CD4-positive, alpha-beta T cell treated with Interleukin-17A for 4 hours (primary cell): ENCODE measurements at regions not wholly inside any gene's neighbourhood (a gene's known extent, or its start where the extent isn't known, plus 50 kb on each side); places are given as distances from the start of the nearest gene placed in this dataset.
"Not testable (repeated sequence)": the region's sequence is repeated elsewhere in the genome, so short reads cannot be mapped to it uniquely, and the experiment has no call there.

Experiments
- DNase-seq: peaks from one replicate; pipeline ENCODE4 v3.0.0-alpha.2; 2020; ENCODE audit warnings: mixed read lengths

DNA sequence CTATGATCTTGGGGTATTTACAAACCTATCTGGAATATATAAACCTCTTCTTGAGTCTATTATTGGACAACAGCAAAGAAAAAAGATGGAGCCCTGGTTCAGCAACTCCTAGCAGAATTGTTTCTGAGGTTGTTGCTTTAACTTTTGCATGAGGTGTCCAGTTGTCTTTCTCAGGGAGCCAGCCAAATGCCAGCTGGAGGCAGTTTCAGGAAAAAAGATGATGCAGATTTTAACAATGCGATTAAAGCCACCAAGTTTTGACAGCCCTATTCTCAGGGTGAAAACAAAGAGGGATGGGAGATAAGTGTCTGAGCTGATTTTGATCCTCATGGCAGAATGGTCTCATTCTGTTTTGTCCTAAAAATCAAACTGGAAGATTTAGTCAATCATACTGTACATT, 181.6 kb upstream of the RASGRP1 start:
- DNase-seq, result no peak

- no peak for DNase-seq
Measured at GRCh38 chr15:38748710-38749109, 184.1 kb upstream of the RASGRP1 start.

- DNase-seq, result no peak
Measured at GRCh38 chr15:38750786-38751185, 186.2 kb upstream of the RASGRP1 start.

DNA sequence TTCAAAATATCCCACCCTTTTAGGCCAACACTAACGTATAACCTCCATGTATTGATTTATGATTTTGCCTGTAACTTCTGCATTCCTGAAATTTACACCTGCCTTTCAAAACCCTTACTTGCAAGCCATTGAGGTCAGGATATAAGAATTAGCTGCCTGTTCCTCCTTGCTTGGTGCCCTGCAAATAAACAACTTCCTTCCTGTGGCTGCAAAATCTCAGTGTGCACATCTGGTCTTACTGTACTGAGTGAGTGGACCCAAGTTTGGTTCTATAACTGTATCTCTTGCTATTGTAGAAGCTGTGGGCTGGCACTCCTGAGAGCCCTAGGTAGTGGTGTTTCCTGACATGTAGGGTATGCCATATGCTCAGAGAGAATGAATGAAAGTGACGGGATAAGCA, 191.1 kb upstream of the RASGRP1 start:
- DNase-seq, result no peak

DNA sequence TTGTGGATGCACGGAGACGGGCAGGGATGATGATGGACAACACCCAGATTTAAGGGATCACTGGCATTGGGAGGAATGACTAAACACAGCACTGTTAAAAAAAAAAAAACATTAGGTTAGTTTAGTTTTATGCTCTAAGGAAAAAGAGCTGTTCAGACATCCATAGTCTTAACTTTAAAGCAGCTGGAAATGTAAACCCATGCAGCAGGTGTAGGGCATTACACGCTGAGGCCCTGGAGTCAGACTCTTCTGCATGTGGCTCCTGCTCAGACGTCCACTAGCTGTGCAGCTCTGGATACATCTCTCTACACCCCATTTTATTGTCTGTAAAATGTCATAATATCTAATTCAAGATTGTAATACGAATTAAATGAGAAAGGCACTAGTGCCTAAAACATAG, 191.8 kb upstream of the RASGRP1 start:
- no peak for DNase-seq

DNA sequence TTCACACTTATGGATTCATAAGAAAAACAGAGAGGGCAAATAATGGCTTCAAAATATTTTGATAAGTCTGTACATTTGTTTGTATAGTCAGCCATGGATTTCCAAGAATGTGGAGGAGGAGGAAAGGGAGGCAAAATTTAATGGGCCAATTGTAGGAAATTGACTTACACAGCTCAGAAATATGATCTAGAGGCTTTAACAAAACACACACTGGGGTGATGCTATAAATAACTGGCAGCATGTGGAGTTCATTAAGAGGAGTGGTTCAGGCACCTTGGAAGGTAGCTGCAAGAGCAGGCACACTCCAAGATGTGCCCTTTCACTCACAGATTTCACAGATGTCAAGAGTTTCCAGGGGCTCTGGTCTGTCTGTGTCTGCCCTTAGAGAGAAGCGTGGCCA, 193.4 kb upstream of the RASGRP1 start:
- no peak for DNase-seq

DNA sequence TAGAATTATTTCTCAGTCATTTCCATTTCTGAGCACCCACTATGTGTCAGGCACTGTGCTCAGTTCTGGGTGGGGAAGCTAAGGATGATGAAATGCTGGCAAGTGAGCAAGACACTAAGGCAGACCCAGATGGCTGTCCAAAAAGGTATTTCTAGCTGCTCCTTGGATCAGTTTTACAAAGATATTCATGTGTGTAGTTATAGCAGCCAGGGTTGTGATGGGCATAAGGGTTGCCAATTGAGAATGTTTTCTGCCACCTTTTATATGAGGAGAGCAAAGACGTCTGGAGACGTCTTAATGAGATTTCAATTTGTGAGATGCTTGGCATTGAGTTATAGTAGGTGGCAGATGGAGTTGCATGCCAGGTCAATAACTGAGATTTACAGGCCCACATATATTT, 197.1 kb upstream of the RASGRP1 start:
- DNase-seq, result no peak

DNA sequence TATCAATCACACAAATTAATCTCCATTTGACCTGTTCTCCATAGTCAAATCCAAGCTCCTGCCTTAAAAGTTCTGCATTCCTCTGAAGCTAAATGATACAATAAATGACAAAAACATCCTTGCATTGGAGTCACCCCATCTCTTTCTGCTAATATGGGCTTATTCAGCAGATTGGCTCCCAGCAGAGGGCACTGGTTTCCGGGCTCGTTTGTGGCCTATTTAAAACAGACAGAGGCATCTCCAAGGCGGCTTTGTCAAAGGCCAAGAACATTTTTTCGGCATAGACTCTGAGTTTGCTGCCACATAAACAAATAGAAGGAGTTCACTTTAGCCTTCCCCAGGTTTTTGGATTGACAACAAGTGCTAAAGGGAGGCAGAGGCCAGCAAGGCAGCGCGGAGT, 204.4 kb upstream of the RASGRP1 start:
- DNase-seq, result no peak

DNA sequence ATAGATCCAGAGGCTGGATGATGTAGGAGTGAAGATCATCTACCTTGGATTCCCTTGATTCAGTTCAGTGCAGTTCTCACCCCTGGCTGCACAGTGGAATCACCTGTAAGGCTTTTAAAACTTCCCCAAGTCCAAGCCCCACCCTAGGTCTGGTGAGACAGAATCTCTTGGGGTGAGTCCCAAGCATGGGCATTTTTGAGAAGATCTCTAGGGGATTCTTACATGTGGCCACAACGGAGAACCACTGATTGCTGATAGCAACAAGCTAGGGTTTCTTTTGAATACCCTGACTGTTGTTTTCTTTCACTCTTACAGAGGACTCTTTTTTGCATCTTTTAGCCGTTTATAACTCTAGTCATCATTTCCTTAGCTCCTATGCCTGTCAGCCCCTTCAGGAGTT, 204.9 kb upstream of the RASGRP1 start:
- DNase-seq, result no peak

DNA sequence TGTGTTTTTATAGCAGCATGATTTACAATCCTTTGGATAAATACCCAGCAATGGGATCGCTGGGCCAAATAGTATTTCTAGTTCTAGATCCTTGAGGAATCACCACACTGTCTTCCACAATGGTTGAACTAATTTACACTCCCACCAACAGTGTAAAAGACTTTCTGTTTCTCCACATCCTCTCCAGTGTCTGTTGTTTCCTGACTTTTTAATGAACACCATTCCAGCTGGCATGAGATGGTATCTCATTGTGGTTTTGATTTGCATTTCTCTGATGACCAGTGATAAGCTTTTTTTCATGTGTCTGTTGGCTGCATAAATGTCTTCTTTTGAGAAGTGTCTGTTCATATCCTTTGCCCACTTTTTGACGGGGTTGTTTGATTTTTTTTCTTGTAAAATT, 209.5 kb upstream of the RASGRP1 start:
- not testable (repeated sequence) for DNase-seq

DNA sequence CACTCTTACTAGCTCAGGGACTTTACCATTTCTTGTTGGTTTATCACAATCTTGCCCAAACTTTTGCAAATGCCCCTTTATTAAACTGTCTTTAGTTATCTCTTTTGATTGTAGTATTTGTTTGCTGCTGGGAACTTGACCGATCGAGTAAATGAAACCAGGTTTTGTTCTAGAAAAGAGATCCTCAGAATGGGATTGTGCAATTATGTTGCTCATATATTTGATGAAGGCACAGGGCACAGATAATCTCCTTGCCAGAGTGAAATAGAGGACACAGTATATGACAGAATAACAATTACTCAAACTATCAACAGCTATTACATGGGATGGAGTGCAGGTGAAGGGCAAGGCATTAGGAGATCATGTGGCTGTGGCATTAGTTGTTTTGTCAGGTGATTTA, 216.6 kb upstream of the RASGRP1 start:
- DNase-seq, result no peak

DNA sequence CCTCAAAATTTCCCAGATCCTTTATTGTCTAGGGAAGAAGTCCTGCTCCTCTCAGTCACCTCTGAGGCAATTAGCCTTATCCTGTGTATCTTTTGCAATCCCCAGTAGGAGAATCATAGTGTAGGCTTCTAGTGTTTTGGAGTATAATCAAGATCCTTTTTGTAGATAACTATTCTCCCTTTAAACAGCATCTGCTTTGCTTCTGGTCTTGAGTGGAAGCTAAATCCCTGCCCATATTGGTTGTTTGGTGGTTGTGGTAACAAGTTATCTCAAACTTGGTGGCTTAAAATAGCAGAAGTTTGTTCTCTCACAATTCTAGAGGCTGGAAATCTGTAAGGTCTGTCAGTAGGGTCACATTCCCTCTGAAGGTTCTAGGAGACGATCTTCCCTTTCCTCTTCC, 217.5 kb upstream of the RASGRP1 start:
- no peak for DNase-seq

GRCh38 chr15:38788918-38789317, 224.3 kb upstream of the RASGRP1 start:
- DNase-seq, result no peak

GRCh38 chr15:38789566-38789965, 225.0 kb upstream of the RASGRP1 start:
- no peak for DNase-seq

DNA sequence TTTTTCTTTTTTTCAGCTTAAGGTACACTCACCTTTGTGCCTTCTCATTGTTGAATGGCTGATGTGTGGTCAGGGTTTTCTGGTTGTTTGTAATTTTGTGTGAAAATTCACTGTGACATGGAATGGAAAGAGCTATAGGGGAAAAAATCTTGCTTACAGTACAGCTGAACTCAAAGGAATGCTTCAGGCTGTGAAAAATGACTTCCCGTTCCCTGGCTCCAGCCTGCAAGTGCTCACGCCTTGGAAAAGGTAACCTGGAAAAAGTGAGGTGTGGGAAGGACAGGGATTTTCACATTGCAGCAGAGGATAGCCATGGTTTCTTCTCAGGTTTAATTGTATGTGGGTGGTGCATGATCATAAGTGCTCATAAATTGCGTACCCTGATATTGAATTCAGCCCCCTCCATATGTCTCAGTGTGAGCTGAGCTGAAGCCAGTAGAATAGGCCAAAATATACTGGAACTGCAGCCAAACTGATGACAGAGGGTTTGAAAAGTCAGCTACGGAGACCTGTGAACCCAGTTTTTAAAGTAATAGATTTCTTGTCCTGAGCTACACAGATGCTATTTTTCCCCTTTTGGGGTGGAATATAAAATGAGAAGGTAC, 228.7 kb upstream of the RASGRP1 start:
- DNase-seq, result no peak

DNA sequence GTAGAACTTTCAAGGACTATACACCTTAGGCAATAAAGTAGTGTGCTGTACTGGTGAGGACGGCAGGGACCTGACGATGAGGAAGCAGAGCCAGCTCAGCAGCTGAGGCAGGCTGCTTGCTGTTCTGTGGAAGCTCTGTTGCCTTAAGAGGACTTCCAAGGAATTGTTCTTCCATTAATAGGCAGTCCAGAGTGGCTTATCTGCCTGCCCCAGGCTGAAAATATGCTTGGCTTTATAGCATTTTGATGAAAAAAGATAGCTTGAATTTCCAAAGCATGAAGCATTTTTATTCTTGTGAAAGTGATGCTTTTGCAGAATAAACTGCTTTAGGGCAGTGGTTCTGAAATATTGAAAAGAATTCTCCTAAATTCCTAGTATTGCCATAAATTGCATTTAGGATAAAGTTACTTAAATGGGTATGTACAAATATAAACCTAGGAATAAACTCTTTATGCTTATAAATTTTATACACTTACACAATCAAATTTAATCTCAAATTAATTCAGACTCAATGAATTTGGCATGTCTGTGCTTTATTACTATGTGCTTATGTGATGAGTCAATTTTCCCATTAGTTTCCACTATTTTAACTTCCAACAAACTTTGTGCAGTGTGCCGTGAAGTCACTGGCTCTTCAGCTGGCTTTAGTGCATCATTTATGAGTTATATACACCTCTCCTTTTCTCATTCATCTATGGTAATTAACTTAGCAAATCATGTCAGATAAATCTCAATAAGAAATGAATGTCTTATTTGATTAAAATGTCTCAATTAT, 231.0 kb upstream of the RASGRP1 start:
- no peak for DNase-seq

DNA sequence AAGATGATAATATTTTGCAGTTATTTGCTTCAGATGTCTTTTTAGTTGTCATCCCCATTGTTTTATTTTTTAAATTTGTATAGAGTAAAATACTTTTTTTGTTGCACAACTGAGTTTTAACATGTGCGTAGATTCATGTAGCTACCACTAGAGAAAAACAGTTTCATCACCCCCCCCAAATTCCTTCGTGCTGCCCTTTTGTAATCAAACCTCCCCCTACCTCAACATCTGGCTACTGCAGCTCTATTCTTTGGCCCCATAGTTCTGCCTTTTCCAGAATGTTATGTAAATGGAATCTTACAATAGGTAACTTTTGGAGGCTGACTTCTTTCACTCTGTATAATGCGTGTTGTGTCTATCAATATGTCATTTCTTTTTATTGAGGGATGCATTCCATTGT, 232.0 kb upstream of the RASGRP1 start:
- DNase-seq, result no peak

GRCh38 chr15:38797506-38797905, 232.9 kb upstream of the RASGRP1 start:
- DNase-seq, result not testable (repeated sequence)

DNA sequence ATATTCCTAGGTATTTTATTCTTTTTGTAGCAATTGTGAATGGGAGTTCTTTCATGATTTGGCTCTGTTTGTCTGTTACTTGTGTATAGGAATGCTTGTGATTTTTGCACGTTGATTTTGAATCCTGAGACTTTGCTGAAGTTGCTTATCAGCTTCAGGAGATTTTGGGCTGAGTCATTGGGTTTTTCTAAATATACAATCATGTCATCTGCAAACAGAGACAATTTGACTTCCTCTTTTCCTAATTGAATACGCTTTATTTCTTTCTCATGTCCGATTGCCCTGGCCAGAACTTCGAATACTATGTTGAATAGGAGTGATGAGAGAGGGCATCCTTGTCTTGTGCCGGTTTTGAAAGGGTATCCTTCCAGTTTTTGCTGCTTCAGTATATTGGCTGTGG, 234.6 kb upstream of the RASGRP1 start:
- not testable (repeated sequence) for DNase-seq

DNA sequence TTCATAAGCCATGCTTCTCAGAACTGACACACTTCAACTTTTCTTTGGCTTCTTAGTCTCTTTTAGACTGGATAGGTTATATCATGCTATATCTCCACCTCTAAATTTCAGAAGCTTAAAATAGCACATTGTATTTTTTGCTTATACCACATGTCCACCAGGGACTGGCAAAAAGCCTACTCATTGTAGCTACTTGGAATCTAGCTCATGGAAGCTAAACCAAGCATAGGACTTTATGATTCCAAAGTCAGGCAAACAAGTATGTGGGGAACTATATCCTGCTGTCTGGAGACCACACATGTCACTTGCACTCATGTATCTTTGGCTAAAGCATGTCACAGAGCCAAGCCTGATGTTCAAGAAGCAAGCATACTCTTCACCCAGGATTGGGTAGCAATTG, 245.0 kb upstream of the RASGRP1 start:
- DNase-seq, result no peak

DNA sequence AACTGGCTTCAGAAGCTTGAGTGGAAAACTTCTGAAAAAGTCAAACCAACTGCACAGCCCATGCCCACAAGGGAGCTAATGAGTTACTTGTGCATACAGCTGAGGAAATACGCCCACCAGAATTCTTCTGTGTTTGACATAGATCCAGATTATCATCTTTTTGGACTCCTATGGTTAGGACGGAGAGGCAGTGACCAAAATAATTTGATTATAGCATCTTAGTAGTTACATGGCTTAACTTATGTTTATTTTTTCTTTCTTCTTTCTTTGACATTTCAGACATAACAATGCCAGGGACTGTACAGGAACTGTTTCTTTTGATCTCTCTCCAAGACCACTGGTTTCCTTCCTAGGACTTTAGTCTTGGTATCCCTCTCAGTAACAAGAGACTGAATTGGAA, 246.1 kb upstream of the RASGRP1 start:
- no peak for DNase-seq

DNA sequence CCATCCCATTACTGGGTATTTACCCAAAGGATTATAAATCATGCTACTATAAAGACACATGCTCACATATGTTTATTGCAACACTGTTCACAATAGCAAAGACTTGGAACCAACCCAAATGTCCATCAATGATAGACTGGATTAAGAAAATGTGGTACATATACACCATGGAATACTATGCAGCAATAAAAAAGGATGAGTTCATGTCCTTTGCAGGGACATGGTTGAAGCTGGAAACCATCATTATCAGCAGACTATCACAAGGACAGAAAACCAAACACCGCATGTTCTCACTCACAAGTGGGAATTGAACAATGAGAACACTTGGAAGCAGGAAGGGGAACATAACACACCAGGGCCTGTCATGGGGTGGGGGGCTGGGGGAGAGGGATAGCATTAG, 249.6 kb upstream of the RASGRP1 start:
- DNase-seq, result not testable (repeated sequence)

DNA sequence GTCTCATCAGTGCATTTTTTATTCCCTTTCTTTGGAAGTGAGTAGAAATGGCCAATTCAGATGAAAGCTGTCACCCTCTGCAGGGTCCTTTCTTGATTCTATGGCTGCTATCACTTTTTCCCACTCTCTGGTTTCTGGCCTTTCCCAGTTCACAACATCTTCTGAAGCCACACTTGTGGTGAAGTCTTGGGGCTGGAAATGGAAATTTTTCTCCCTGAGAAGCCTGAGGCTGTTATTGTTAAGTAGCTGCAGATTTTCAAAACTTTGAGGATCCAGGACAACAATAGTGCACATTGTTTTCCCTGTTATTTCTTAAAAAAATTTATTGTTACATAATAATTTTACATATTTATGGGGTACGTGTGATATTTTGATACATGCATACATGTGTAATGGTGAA, 250.3 kb upstream of the RASGRP1 start:
- DNase-seq, result no peak

DNA sequence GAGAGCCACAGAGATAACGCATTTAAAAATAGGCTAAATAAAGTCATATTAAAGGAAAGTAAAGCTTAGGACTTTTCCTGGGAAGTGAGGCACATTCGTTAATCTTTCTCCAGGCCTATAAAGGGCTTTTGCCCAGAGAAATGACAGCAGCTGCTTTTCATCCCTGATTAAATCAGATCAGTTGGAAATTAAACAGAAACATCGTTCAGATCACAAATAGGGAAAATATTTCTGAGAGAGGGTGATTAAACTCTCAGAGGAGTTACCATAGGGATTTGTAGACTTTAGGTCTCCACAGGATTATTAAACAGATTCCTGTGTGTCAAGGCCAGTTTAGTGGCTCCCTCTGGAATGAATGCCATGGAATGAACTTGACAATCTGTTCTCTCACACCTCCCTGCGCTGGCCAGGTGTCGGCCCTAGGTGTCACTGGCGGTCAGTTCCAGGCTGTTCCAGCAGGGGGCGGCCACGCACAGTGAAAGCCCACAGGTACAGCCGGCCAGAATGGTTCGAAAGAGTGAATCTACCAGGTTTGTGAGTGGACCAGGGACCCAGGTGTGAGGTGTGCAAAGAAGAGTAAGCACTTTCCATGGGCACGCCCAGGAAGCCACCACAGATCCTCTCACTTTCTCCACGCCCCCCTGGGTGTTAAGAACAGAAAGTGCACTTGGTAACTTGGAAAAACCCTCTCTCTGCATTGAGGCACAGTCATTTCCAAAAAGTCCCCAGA, 253.0 kb upstream of the RASGRP1 start:
- DNase-seq, result peak; percentile 85
